ENCODE measurements at regions not wholly inside any gene's neighbourhood (a gene's known extent, or its start where the extent isn't known, plus 50 kb on each side); places are given as distances from the start of the nearest gene placed in this dataset.

DNA sequence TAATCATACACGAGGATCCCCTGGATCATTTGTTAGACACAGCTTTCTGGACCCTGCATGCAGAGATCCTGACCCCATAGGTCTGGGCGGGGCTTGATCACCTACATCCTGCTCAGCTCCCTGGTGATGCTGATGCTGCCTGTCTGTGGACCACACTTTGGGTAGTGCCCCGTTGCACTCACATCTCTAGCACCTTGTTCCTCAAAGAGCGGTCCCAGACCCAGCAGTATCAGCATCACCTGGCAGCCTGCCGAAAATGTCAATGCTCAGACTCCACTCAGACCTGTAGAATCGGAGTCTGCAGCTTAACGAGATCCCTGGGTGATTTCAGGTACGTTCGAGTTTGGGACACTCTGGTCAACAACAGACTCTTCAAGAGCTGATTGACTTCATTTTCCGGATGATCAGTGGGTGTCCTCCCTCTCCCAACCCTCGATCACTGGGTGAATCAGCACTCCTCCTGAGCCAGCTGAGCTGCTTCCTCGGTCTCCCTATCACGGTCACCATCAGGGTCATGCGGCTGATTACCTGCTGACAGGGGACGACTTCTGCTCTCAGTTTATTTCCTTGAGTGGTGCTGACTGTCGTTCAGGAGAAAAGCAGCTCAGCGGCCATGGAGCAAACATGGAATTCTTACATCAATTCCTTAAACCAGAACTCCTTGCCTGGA, 150.6 kb upstream of the RAB12 start:
- no peak for DNase-seq (ENCODE audit: low spot score)

- DNase-seq (ENCODE audit: low spot score), result no peak
Observed at GRCh38 chr18:8460748-8461147, 148.5 kb upstream of the RAB12 start.

DNA sequence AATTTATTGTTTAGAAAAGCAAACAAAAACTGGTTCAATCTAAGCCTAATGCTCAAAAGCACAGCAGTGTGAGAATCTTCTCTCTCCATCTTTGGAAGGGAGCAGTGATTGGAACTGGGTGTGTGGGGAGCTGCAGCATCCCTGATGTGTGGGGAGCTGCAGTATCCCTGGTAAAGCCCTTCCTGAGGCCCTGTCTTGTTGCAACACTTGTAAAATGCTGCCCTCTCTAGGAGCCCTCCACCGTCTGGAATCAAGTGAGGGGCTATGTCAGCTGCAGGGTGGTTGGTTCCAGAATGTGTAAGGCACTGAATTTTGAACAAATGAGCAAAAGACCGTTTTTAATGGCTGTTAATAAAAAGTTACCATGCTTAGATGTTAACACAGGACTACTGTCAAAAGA, 147.7 kb upstream of the RAB12 start:
- no peak for DNase-seq (ENCODE audit: low spot score)

DNA sequence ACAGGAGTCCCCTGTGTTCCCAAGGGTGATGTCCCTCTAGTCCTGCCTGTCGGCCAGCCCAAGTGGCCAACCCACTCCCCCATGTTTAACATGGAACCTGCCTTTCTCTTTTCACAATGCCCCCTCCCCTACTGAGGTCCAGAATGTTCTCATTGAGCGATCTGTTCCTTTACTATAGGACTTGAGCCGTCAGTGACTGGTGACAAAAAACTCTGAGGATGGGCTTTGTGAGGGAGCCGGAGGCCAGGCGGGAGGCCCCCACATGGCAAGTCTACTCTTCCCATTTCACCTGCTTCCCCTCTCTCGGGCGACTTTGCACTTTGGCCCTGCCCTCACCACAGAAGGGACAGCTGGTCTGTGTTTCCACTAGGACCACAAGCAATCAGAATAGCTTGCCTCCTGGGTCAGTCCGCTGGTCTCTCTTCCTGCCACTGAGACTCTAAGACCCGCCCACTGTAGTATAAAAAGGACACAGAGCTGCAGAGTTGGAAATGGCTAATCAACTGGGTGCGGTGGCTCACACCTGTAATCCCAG, 146.5 kb upstream of the RAB12 start:
- no peak for DNase-seq (ENCODE audit: low spot score)

DNA sequence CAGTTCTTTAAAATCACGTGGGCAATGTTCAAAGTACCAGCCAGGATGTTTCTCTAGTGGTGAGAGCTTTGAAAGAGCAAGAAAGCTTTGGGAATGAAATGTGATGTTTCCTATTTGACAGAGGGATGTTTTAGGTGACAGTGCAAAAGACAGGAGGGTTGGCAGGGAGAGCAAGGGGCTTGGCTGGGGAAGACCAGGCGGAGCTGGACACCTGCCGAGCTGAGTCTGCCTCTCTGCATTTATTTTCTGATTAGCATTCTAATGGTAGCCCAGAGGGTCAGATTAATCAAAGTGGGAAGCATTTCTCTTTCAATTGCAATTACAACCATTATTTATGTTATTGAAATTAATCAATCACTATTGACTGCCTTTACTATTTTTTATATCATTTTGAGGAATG, 145.4 kb upstream of the RAB12 start:
- no peak for DNase-seq (ENCODE audit: low spot score)

DNA sequence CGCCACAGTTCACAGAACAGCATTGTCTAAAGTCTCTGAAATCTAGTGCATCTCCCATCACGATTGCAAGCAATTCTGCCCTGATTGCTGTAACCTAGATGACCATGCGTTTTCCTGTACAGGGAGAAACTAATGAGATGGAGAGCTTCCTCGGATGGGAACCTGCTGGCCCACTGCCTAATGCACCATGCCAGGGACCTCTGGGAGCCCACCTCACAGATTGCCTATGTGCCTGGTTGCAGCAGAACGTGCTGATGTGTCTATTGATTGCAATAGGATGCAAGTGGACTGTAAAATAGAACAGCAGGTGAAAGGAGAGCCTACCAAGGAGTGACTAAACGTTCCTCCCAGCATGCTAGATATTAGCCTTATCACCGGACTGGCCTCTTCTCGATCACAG, 141.0 kb upstream of the RAB12 start:
- no peak for DNase-seq (ENCODE audit: low spot score)

- DNase-seq (ENCODE audit: low spot score), result no peak
Observed at GRCh38 chr18:8468921-8469335, 140.3 kb upstream of the RAB12 start.

DNA sequence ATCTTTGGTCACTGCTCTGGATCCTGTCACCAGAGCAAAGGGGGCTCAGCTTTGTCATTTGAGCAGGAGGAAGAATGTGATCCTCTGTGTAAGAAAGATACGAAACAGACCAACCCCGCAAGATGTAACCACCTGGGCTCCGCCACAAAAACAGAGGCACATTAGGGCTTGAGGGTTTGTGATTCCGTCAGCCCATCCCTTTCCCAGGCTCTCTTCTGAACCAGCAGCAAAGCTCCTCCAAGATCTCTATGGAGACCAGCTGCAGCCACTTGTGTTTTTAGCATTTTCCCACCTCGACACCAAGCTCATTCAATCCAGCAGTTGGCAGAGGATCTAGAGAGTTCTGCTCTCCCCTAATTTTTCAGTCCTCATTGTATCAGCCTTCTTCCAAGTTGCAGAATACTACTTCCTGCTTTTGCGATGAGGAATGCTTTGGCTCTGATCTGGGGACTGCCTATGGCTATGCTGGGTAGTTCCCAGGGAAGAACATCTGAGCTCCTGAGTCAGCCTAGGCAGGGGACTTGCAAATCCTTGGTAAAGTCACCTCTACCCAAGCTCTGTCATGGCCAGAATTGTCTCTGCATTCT, 139.6 kb upstream of the RAB12 start:
- no peak for DNase-seq (ENCODE audit: low spot score)

GRCh38 chr18:8471372-8471771, 137.9 kb upstream of the RAB12 start:
- no peak for DNase-seq (ENCODE audit: low spot score)

DNA sequence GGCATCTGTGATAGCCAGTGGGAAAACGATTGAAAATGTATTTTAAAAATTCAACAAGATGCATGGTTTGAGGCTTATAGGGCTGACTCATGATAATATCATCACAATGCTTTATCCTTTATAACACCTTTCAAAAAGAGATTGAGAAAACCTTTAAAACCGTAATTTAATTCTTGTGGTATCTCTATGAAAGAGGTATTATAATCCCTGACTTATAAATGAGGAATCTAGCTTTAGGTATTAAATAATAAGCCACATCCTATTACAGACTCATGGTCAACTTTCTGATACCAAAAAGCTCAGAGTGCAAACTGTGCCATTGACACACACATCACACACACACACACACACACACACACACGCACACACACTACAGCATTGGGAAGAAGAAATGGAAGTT, 134.6 kb upstream of the RAB12 start:
- DNase-seq (ENCODE audit: low spot score), result no peak

- DNase-seq (ENCODE audit: low spot score), result no peak
Observed at GRCh38 chr18:8477615-8478014, 131.6 kb upstream of the RAB12 start.

GRCh38 chr18:8478166-8478967, 130.9 kb upstream of the RAB12 start:
- DNase-seq (ENCODE audit: low spot score), result peak; percentile 85

DNA sequence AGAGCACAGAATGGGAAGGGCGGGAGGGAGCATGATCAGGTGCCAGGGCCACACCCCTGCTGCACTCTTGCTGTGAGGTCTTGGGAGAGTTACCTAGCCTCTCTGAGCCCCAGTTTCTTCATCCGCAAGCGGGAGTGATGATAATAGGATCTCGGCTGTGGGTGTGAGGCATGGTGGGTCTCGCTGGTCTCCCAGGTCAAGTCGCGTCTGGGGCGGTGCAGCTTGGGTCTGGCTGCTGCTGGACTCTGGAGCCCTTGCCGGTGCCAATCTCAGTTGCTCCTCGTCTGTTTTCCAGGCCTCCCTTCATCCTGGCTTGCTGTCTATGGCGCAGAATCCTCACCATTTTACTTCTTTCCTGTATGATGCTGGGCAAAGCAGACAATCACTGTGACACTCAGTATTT, 130.3 kb upstream of the RAB12 start:
- DNase-seq (ENCODE audit: low spot score), result no peak

- no peak for DNase-seq (ENCODE audit: low spot score)
Observed at GRCh38 chr18:8479789-8480188, 129.4 kb upstream of the RAB12 start.

DNA sequence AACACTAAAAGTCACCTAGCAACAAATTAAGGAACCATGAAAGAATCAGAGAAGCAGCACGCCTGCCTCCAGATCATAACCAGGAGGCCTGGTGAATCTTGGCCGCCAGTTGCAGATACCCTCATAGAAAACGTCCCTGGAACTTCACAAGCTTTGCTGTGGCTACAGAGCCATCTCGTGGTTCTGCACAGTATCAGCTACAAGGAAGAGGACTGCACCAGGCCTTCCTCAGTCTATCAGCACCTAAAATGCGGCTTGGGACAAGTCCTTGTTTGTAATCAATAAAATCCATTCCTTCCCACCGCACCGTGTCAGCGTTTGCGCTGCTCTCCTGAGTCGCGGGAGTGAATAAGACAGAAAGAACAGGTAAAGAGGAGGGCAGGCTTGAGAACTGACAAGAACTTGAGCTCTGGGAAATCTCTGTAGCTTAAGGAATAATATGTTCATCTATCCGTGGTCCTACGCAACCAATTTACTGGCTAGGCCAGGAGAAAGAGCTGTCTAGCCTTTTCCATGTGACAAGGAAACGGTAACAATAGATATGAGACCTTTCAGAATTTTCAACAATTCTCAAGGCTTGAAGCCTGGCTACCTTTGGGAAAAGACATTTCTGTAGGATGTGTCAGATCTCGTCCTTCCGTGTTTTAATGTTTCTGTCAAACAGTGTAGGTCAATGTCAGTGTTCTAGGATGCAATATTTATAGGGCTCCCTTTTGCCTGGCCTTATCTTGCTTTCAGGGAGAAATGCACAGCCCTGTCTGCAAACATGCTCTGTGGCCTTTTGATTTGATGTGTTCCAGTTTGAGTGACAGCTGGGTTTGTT, 128.5 kb upstream of the RAB12 start:
- peak; percentile 39 for DNase-seq (ENCODE audit: low spot score)

DNA sequence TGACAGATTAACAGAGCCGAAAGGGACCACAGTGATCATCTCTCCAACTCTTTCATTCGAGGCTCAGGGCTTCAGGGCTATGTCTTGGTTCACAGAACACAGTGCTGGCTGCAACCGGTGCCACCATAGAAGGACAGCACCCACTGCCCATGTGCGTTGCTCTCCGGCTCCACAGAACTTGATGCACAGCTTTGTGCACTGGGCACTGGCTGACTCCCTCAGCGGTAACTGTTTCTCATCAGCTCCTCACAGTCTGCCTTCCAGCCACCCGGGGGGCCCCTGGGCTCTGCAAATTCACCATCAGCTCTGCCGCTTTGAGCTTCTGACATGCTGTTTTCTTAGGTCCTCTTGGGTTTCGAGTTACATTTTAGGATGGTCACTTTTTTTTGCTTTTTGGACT, 124.3 kb upstream of the RAB12 start:
- no peak for DNase-seq (ENCODE audit: low spot score)

DNA sequence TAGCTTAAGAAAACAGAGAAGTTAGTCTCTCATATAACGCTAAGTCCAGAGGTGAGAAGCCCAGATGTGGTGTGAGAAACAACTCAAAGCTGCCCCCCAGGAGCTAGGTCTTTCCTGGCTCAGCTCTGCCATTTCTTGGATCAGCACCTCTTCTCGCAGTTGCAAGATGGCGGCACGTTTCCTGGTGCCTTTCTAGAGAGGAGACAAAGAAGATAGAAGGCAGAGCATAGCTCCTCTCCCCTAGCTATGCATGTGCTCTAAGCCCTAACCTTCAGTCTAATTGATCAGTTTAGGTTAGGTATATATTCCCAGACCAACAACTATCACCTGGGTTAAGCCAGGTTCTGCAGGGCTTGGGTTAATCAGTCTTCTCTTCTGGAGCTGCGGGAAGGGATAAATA, 119.5 kb upstream of the RAB12 start:
- no peak for DNase-seq (ENCODE audit: low spot score)

GRCh38 chr18:8491516-8491915, 117.7 kb upstream of the RAB12 start:
- DNase-seq (ENCODE audit: low spot score), result no peak

GRCh38 chr18:8493141-8493540, 116.1 kb upstream of the RAB12 start:
- no peak for DNase-seq (ENCODE audit: low spot score)

DNA sequence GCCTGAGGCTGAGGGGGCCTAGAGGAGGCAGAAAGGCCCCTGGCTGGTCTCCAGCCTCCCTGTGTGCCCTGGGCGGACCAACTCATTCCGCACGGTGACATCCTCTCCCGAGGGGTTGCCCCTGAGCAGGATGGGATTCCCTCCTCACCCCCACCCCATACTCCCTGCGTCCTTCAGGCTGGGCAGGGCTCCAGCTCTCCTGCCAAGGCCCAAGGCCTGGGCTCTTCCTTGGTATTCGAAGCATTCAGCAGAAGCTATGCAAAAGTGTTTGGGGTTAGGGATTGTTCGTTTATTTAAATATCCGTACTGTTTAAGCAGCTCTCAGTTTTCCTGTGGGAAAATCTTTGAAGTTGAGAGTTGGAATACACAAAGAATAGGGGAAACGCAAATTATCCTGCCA, 113.1 kb upstream of the RAB12 start:
- DNase-seq (ENCODE audit: low spot score), result no peak

GRCh38 chr18:8498905-8499304, 110.3 kb upstream of the RAB12 start:
- DNase-seq (ENCODE audit: low spot score), result no peak
